Esophagus squamous epithelium (tissue), 4 donors: ENCODE measurements at regions not wholly inside any gene's neighbourhood (a gene's known extent, or its start where the extent isn't known, plus 50 kb on each side); places are given as distances from the start of the nearest gene placed in this dataset.

ENCODE experiments used
- POLR2A ChIP-seq, 4 donors: fragments of 450-650 bp; IDR thresholded peaks; one replicate each; pipeline ENCODE4 v1.6.1; 2017; ENCODE audit warnings: antibody characterized with exemption in 4 of 4, mild to moderate bottlenecking in 4 of 4, moderate library complexity in 3 of 4
- TF ChIP-seq, protein P1 (sequence below), 6 experiments: fragments of 450-650 bp in 4 of 6; fragments of 200-600 bp in 2 of 6; sonication (generic) in 2 of 6; IDR thresholded peaks; one replicate each; pipeline ENCODE4 v1.5.1; 2016 to 2019; ENCODE audit warnings: antibody characterized with exemption in 6 of 6, mild to moderate bottlenecking in 4 of 6, moderate library complexity in 4 of 6

DNA sequence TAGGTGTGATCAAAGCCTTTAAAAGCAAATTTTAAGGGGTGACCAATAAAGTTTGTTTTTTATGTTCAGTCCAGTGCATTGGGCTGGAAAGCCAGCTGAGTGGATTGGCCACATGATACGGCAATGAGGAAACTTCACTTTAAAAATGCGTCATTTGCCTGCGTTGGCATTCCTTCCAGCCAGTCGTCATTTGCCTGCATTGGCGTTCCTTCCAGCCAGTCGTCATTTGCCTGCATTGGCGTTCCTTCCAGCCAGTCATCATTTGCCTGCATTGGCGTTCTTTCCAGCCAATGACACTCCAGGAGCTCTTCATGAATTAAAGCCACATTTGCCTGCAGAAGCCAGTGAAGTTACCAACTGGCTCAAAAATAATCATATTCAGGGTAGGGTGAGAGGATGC is 378.6 kb downstream of the SMOC2 start:
- TF ChIP-seq, protein P1, sequence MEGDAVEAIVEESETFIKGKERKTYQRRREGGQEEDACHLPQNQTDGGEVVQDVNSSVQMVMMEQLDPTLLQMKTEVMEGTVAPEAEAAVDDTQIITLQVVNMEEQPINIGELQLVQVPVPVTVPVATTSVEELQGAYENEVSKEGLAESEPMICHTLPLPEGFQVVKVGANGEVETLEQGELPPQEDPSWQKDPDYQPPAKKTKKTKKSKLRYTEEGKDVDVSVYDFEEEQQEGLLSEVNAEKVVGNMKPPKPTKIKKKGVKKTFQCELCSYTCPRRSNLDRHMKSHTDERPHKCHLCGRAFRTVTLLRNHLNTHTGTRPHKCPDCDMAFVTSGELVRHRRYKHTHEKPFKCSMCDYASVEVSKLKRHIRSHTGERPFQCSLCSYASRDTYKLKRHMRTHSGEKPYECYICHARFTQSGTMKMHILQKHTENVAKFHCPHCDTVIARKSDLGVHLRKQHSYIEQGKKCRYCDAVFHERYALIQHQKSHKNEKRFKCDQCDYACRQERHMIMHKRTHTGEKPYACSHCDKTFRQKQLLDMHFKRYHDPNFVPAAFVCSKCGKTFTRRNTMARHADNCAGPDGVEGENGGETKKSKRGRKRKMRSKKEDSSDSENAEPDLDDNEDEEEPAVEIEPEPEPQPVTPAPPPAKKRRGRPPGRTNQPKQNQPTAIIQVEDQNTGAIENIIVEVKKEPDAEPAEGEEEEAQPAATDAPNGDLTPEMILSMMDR (IDR thresholded peaks at IDR 0.05): no peak
- TF ChIP-seq POLR2A (IDR thresholded peaks at IDR 0.05): no peak
